HL-60 (cell line): ENCODE measurements at regions not wholly inside any gene's neighbourhood (a gene's known extent, or its start where the extent isn't known, plus 50 kb on each side); places are given as distances from the start of the nearest gene placed in this dataset.

ENCODE experiments used
- DNase-seq, 2 experiments: peaks; one replicate each; pipeline ENCODE4 v3.0.0-alpha.2; 2010 to 2020; ENCODE audit warnings: low read depth in 1 of 2, low spot score in 1 of 2
- H3K27ac ChIP-seq: fragments of 250-450 bp; sonication (Bioruptor Pico); replicated peaks from 2 replicates; pipeline ENCODE4 v1.5.1; 2020; ENCODE audit warnings: mild to moderate bottlenecking, moderate library complexity
- H3K27me3 ChIP-seq: fragments of 250-450 bp; sonication (Bioruptor Pico); 2 replicates; pipeline ENCODE4 v1.5.1; 2021; ENCODE audit warnings: mild to moderate bottlenecking, moderate library complexity; ENCODE audit not compliant: insufficient read depth, poor library complexity, severe bottlenecking
- H3K4me3 ChIP-seq: replicated peaks from 2 replicates; pipeline ENCODE4 v1.5.1; 2011; ENCODE audit warnings: mild to moderate bottlenecking, control low read depth, low read length; ENCODE audit not compliant: insufficient read depth
- GABPA ChIP-seq: IDR thresholded peaks from 2 replicates; pipeline ENCODE4 v1.6.1; 2012; ENCODE audit warnings: low read depth
- POLR2AphosphoS5 ChIP-seq: IDR thresholded peaks from 2 replicates; pipeline ENCODE4 v1.6.1; 2012; ENCODE audit warnings: low read depth
- SPI1 ChIP-seq: IDR thresholded peaks from 2 replicates; pipeline ENCODE4 v1.6.1; 2012; ENCODE audit warnings: low read depth, mild to moderate bottlenecking, borderline replicate concordance
- TF ChIP-seq, protein P1 (sequence below): IDR thresholded peaks from one replicate; pipeline ENCODE4 v1.5.1; 2011; ENCODE audit warnings: low read length, control low read depth, inconsistent platforms; ENCODE audit not compliant: insufficient read depth
- TF ChIP-seq, protein P2 (sequence below): IDR thresholded peaks from 2 replicates; pipeline ENCODE4 v1.6.1; 2012; ENCODE audit warnings: low read depth; ENCODE audit not compliant: insufficient replicate concordance

DNA sequence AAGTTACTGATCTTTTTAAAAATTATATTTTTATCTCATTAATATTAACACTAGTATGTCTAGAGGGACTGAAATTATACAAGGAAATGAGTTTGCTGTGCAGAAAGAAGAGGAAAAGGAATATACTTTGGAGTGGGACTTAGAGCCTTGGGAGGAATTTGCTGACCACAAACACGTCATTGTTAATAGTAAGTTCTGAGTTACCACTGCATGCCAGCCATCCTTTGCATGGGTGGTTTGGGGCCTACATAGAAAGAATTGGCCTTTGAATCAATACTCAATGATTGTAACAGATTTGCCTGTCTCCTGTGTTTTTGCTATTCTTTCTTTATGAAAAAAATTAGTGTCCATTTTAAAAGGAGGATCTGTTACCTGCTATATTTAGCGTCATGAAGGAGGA, 232.6 kb upstream of the TNC start:
- Histone ChIP-seq H3K27ac (no peak overlapping the region), H3K4me3 (no peak overlapping the region), H3K27me3 (no peaks in the 10 kb centered on the region)
- TF ChIP-seq GABPA (no peak), POLR2AphosphoS5 (no peak), SPI1 (no peak)
- TF ChIP-seq, protein P1, sequence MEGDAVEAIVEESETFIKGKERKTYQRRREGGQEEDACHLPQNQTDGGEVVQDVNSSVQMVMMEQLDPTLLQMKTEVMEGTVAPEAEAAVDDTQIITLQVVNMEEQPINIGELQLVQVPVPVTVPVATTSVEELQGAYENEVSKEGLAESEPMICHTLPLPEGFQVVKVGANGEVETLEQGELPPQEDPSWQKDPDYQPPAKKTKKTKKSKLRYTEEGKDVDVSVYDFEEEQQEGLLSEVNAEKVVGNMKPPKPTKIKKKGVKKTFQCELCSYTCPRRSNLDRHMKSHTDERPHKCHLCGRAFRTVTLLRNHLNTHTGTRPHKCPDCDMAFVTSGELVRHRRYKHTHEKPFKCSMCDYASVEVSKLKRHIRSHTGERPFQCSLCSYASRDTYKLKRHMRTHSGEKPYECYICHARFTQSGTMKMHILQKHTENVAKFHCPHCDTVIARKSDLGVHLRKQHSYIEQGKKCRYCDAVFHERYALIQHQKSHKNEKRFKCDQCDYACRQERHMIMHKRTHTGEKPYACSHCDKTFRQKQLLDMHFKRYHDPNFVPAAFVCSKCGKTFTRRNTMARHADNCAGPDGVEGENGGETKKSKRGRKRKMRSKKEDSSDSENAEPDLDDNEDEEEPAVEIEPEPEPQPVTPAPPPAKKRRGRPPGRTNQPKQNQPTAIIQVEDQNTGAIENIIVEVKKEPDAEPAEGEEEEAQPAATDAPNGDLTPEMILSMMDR, result no peak
- TF ChIP-seq, protein P2, sequence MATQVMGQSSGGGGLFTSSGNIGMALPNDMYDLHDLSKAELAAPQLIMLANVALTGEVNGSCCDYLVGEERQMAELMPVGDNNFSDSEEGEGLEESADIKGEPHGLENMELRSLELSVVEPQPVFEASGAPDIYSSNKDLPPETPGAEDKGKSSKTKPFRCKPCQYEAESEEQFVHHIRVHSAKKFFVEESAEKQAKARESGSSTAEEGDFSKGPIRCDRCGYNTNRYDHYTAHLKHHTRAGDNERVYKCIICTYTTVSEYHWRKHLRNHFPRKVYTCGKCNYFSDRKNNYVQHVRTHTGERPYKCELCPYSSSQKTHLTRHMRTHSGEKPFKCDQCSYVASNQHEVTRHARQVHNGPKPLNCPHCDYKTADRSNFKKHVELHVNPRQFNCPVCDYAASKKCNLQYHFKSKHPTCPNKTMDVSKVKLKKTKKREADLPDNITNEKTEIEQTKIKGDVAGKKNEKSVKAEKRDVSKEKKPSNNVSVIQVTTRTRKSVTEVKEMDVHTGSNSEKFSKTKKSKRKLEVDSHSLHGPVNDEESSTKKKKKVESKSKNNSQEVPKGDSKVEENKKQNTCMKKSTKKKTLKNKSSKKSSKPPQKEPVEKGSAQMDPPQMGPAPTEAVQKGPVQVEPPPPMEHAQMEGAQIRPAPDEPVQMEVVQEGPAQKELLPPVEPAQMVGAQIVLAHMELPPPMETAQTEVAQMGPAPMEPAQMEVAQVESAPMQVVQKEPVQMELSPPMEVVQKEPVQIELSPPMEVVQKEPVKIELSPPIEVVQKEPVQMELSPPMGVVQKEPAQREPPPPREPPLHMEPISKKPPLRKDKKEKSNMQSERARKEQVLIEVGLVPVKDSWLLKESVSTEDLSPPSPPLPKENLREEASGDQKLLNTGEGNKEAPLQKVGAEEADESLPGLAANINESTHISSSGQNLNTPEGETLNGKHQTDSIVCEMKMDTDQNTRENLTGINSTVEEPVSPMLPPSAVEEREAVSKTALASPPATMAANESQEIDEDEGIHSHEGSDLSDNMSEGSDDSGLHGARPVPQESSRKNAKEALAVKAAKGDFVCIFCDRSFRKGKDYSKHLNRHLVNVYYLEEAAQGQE, result no peak
- DNase-seq, result no peak

DNA sequence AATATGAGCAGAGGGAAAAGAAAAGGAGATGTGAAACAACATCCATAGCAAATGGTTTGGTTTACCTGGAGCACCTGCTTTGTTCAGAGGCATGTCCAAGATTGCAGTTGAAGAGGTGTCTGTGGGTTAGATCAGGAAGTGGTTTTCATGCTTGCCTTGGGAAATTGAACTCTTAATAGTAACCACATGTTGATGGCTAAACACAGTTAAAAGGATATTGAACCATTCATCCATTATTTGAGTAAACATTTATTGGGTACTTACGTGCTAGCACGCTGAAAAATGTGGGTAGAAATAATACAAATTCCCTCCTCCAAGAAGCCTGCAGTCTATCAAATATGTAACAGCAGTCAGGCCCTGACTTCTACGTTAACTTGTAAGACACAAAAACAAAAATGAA, 235.7 kb upstream of the TNC start:
- no peak overlapping the region for H3K4me3 ChIP-seq
- DNase-seq, result no peak

DNA sequence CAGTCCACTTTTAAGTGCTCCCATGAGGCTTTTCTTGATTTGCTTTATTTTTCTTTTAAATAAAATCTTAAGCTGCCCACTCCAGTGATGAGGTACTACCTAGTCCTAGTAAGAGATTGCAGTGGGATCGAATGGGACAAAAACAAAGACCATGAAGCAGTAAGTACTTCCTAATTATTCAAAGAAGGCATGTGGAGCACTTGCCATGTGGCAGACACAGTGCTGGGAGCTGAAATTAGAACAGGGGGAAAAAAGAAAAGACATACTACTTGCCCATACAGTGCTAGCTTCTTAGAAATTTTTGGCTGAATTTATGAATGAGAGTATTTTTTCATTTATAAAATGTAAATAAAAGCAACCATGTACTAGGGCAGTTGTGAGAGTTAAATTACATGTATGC, 239.9 kb upstream of the TNC start:
- Histone ChIP-seq H3K27me3 (no peaks in the 10 kb centered on the region), H3K4me3 (no peak overlapping the region), H3K27ac (no peak overlapping the region)
- DNase-seq, result no peak
- TF ChIP-seq POLR2AphosphoS5 (no peak), SPI1 (no peak), GABPA (no peak)
- TF ChIP-seq, protein P2, result no peak
- TF ChIP-seq, protein P1, result no peak

More for the DNA sequence above, 235.7 kb upstream of the TNC start:
- H3K27ac ChIP-seq, result no peak overlapping the region
- H3K27me3 ChIP-seq, result no peaks in the 10 kb centered on the region
- no peak for TF ChIP-seq GABPA
- no peak for TF ChIP-seq SPI1
- no peak for TF ChIP-seq POLR2AphosphoS5
- TF ChIP-seq, protein P1, result no peak
- TF ChIP-seq, protein P2, result no peak
